Fibroblast of the aortic adventitia (primary cell): ENCODE measurements at regions not wholly inside any gene's neighbourhood (a gene's known extent, or its start where the extent isn't known, plus 50 kb on each side); places are given as distances from the start of the nearest gene placed in this dataset.
"Not testable (repeated sequence)": the region's sequence is repeated elsewhere in the genome, so short reads cannot be mapped to it uniquely, and the experiment has no call there.

Experiments used
- DNase-seq: peaks from one replicate; pipeline ENCODE4 v3.0.0-alpha.2; 2010; ENCODE audit warnings: low read depth
- H3K4me3 ChIP-seq: 2 replicates; pipeline ENCODE4 v1.5.1; 2011; ENCODE audit warnings: low read depth, mild to moderate bottlenecking, control low read depth, low read length, moderate library complexity
- CTCF ChIP-seq: IDR thresholded peaks from 2 replicates; pipeline ENCODE4 v1.5.1; 2011; ENCODE audit warnings: mild to moderate bottlenecking, low read length, control low read depth, inconsistent platforms; ENCODE audit not compliant: insufficient read depth

GRCh38 chr3:20648921-20649381 is 462.9 kb upstream of the SGO1 start:
- peak; percentile 80 for DNase-seq
- no peak for TF ChIP-seq CTCF
- H3K4me3 ChIP-seq: no peak overlapping the region

GRCh38 chr3:20648294-20648693 is 462.3 kb upstream of the SGO1 start:
- TF ChIP-seq CTCF: no peak
- DNase-seq: peak; percentile 78
- no peak overlapping the region for H3K4me3 ChIP-seq

- no peak for DNase-seq
- TF ChIP-seq CTCF: no peak
- no peak overlapping the region for H3K4me3 ChIP-seq
These were observed 460.4 kb upstream of the SGO1 start for GRCh38 chr3:20646425-20646824.

GRCh38 chr3:20645340-20645739 is 459.3 kb upstream of the SGO1 start:
- peak; percentile 18 for DNase-seq
- no peak for TF ChIP-seq CTCF
- no peak overlapping the region for H3K4me3 ChIP-seq

- no peak for TF ChIP-seq CTCF
- DNase-seq: peak; percentile 38
- no peak overlapping the region for H3K4me3 ChIP-seq
These were observed 451.7 kb upstream of the SGO1 start for GRCh38 chr3:20637729-20638128.

- H3K4me3 ChIP-seq: no peak overlapping the region
- peak; percentile 10 for DNase-seq
These were observed 436.3 kb upstream of the SGO1 start for GRCh38 chr3:20622304-20622703.

GRCh38 chr3:20618621-20619020 is 432.6 kb upstream of the SGO1 start:
- H3K4me3 ChIP-seq, DNase-seq: not testable (repeated sequence)

More at GRCh38 chr3:20622304-20622703, 436.3 kb upstream of the SGO1 start:
- no peak for TF ChIP-seq CTCF

- H3K4me3 ChIP-seq, DNase-seq: not testable (repeated sequence)
These were observed 432.2 kb upstream of the SGO1 start for GRCh38 chr3:20618181-20618580.

GRCh38 chr3:20615982-20616381 is 430.0 kb upstream of the SGO1 start:
- H3K4me3 ChIP-seq, DNase-seq: not testable (repeated sequence)
